ENCODE measurements at regions not wholly inside any gene's neighbourhood (a gene's known extent, or its start where the extent isn't known, plus 50 kb on each side); places are given as distances from the start of the nearest gene placed in this dataset.

DNA sequence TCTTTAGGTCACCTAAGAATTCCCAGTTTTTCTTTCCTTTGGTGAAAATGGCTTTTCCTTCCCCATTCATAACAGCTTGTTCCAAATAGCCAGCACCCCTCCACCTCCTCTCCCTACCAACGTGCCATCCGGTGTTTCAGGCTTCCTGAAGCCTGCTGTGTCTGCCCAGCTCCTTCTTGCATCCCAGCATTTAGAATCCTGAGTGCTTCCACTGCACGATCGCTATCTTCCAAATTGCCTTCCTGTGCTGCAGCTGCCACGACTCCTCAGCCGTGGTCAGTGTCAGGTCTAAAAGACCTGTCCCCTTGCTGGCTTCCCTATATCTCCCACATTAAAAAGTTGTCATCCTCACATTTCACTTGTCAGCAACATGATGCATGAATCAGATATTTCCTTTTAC is 550.3 kb upstream of the JARID2 start:
- TF ChIP-seq EZH2 (IDR thresholded peaks at IDR 0.05; ENCODE audit: insufficient read depth, poor library complexity, severe bottlenecking), result no peak
- TF ChIP-seq EZH2phosphoT487 (IDR thresholded peaks at IDR 0.05; ENCODE audit: insufficient read depth, low read depth), result no peak

All from GM23248 (cell line).